Lower lobe of right lung (tissue), 2 donors: ENCODE measurements at regions not wholly inside any gene's neighbourhood (a gene's known extent, or its start where the extent isn't known, plus 50 kb on each side); places are given as distances from the start of the nearest gene placed in this dataset.

ENCODE experiments used
- ATAC-seq, 2 donors: fragments of 200-7000 bp; cut with Tn5 transposase; one replicate each; pipeline ENCODE4 v1.9.1; 2020 to 2022; ENCODE audit warnings: mild to moderate bottlenecking in 2 of 2, moderate library complexity in 2 of 2
- DNase-seq: peaks from one replicate; pipeline ENCODE4 v3.0.0-alpha.2; 2020
- H3K27ac ChIP-seq: fragments of 200-600 bp; one replicate; pipeline ENCODE4 v1.8.0; 2022
- H3K27me3 ChIP-seq: fragments of 200-600 bp; one replicate; pipeline ENCODE4 v1.8.0; 2022; ENCODE audit warnings: low read depth
- H3K36me3 ChIP-seq: fragments of 200-600 bp; one replicate; pipeline ENCODE4 v1.8.0; 2022; ENCODE audit warnings: mild to moderate bottlenecking
- H3K4me1 ChIP-seq: fragments of 200-600 bp; one replicate; pipeline ENCODE4 v1.8.0; 2022
- H3K4me3 ChIP-seq: fragments of 200-600 bp; one replicate; pipeline ENCODE4 v1.8.0; 2022; ENCODE audit warnings: mild to moderate bottlenecking
- H3K9me3 ChIP-seq: fragments of 200-600 bp; one replicate; pipeline ENCODE4 v1.8.0; 2022
- intact Hi-C: fragments of 100-400 bp; cut with DNase I; formaldehyde crosslinking; loops from one replicate; pipeline ENCODE4 v1.11.0; 2022
- TF ChIP-seq, protein P1 (sequence below): fragments of 200-600 bp; IDR thresholded peaks from one replicate; pipeline ENCODE4 v1.8.0; 2022; ENCODE audit warnings: antibody characterized with exemption, mild to moderate bottlenecking
- donor health status: DM: no; HTN: yes; CAD: no; lungs with severe emphysema.

DNA sequence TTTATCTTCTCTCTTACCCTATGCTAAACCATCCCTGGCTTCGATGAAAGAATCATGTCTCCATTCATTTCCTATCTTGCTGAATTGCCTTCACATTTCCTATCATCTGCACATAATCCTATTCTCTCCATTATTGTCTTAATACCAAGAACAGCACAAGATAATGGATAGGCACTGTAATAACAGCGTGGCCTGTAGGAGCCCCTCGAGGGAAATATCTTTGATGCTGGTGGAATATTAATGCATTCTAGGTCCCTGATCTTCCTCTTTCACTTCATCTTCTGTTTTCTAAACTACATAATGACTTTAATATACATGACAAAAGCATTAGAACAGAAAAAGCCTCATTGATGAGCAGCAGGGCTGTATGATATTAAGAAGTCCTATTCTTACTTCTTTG is 720.6 kb downstream of the RWDD3 start:
- Histone ChIP-seq H3K27ac (no peak overlapping the region), H3K4me3 (no peak overlapping the region), H3K4me1 (no peaks in the 10 kb centered on the region), H3K36me3 (no peaks in the 10 kb centered on the region), H3K9me3 (peaks cover 5% of the 10 kb centered on the region), H3K27me3 (no peaks in the 10 kb centered on the region)
- intact Hi-C loops: no loop called here
- ATAC-seq: no peak
- no peak for DNase-seq
- TF ChIP-seq, protein P1, sequence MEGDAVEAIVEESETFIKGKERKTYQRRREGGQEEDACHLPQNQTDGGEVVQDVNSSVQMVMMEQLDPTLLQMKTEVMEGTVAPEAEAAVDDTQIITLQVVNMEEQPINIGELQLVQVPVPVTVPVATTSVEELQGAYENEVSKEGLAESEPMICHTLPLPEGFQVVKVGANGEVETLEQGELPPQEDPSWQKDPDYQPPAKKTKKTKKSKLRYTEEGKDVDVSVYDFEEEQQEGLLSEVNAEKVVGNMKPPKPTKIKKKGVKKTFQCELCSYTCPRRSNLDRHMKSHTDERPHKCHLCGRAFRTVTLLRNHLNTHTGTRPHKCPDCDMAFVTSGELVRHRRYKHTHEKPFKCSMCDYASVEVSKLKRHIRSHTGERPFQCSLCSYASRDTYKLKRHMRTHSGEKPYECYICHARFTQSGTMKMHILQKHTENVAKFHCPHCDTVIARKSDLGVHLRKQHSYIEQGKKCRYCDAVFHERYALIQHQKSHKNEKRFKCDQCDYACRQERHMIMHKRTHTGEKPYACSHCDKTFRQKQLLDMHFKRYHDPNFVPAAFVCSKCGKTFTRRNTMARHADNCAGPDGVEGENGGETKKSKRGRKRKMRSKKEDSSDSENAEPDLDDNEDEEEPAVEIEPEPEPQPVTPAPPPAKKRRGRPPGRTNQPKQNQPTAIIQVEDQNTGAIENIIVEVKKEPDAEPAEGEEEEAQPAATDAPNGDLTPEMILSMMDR: no peak

DNA sequence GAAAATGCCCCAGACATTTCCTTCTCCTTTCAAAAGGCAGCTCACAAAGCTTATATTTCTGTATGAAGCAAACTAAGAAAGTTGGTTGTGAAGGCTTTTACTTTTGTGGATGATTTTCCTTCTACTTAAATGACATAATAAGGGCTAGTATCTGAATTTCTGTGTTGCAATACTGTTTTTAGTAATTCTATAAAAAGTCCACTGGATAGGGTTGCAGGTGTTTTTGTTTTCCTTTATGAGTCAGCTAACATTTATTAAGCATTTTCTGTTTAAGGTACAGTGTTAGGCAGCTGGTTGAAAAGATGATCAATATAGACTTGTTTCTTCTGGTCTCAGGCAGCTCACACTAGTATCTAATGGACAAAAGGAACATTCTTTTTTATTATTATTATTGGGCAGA is 722.2 kb downstream of the RWDD3 start:
- no peak overlapping the region for H3K27ac ChIP-seq
- H3K4me1 ChIP-seq: no peaks in the 10 kb centered on the region
- DNase-seq (no peak), ATAC-seq (no peak)
- H3K36me3 ChIP-seq: no peaks in the 10 kb centered on the region
- peaks cover 9% of the 10 kb centered on the region for H3K9me3 ChIP-seq
- no peak overlapping the region for H3K4me3 ChIP-seq
- intact Hi-C loops: no loop called here
- H3K27me3 ChIP-seq: no peaks in the 10 kb centered on the region
- TF ChIP-seq, protein P1: no peak

DNA sequence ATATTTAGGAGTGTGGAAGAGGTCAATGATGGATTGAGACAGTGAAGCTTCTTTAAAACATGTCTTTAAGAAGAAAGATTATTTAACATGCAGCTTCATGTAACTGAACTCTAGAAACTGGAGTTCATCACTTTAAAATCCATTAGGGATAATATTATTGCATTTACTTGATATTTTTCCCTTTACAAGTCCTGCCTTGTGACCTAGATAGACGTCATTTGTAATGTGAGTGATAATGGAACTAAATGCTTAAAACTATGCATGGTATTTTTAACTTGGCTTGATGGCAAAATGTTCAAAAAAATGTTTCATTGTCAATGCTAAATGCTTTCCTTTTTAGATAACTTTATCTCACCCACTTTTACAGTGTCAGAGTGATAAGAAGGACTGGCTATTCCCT is 723.7 kb downstream of the RWDD3 start:
- no peak overlapping the region for H3K27ac ChIP-seq
- TF ChIP-seq, protein P1: no peak
- no peaks in the 10 kb centered on the region for H3K4me1 ChIP-seq
- intact Hi-C loops: no loop called here
- ATAC-seq (no peak), DNase-seq (no peak)
- H3K9me3 ChIP-seq: peaks cover 9% of the 10 kb centered on the region
- no peaks in the 10 kb centered on the region for H3K27me3 ChIP-seq
- H3K4me3 ChIP-seq: no peak overlapping the region
- H3K36me3 ChIP-seq: no peaks in the 10 kb centered on the region

DNA sequence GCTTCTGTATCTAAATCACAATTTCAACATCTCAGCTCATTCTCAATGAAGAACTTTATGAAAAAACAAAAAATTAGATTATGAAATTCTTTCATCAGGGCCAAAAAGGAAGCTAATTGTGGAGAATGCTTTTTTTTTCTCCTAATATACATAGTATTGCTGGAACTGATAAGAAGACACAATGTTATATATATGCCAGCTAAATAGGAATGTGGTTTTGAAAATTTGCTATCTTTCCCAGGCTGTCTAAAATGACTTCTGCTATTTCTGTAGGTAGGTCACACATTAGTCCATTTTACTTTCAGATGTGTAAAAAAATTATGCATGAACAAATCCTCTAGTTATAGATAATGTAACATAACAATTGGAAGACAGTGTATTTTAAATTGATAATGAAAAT is 732.9 kb downstream of the RWDD3 start:
- no peaks in the 10 kb centered on the region for H3K4me1 ChIP-seq
- H3K27me3 ChIP-seq: no peaks in the 10 kb centered on the region
- H3K4me3 ChIP-seq: no peak overlapping the region
- H3K36me3 ChIP-seq: no peaks in the 10 kb centered on the region
- H3K27ac ChIP-seq: no peak overlapping the region
- intact Hi-C loops: no loop called here
- DNase-seq (no peak), ATAC-seq (no peak)
- TF ChIP-seq, protein P1: no peak
- H3K9me3 ChIP-seq: no peaks in the 10 kb centered on the region

DNA sequence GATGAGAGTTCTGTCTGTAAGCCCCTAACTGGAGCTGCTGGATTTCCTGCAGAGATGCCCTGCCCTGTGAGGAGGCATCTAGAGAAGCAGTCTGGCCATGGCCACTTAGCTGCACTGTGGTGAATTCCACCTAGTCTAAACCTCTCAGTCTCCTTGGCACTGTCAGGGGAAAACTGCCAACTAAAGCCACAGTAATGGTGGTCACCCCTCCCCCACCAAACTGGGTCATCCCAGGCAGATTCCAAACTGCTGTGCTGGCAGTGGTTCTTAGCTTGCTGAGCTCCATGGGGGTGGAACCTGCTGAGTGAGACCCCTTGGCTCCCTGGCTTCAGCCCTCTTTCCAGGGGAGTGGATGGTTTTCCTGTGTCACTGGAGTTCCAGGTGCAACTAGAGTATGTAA is 740.6 kb downstream of the RWDD3 start:
- Histone ChIP-seq H3K36me3 (no peaks in the 10 kb centered on the region), H3K4me1 (no peaks in the 10 kb centered on the region), H3K9me3 (no peaks in the 10 kb centered on the region), H3K27me3 (no peaks in the 10 kb centered on the region), H3K27ac (no peak overlapping the region), H3K4me3 (no peak overlapping the region)
- DNase-seq: no peak
- no peak for ATAC-seq
- intact Hi-C loops: no loop called here
- TF ChIP-seq, protein P1: no peak

DNA sequence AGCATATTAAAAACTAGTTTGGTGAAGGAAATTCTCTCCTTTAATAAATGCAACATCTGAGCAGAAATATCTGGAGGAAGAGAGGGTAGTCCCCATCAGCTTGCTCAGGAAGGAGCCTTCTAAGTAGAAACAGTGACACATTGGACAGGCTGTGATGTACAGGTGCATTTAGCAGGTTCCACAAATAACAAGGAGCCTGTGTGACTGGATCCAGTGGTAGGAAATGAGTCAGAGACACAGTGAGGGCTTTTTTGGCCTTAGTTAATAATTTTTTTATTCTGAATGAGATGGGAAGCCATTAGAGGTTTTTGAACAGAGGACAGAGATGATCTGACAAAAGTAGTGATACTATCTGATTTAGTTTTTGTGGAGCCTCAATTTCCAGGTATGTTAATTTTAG is 738.9 kb upstream of the PTBP2 start:
- intact Hi-C loops: no loop called here
- TF ChIP-seq, protein P1: no peak
- no peaks in the 10 kb centered on the region for H3K36me3 ChIP-seq
- H3K27me3 ChIP-seq: no peaks in the 10 kb centered on the region
- no peak overlapping the region for H3K27ac ChIP-seq
- H3K4me3 ChIP-seq: no peak overlapping the region
- no peaks in the 10 kb centered on the region for H3K4me1 ChIP-seq
- DNase-seq (no peak), ATAC-seq (no peak)
- no peaks in the 10 kb centered on the region for H3K9me3 ChIP-seq
